ENCODE measurements at regions not wholly inside any gene's neighbourhood (a gene's known extent, or its start where the extent isn't known, plus 50 kb on each side); places are given as distances from the start of the nearest gene placed in this dataset.
"Not testable (repeated sequence)": the region's sequence is repeated elsewhere in the genome, so short reads cannot be mapped to it uniquely, and the experiment has no call there.

- FAIRE-seq = no peak
These were observed 647.7 kb upstream of the FSHR start for GRCh38 chr2:49801898-49802450.

GRCh38 chr2:49798570-49798969 lies 644.3 kb upstream of the FSHR start:
- FAIRE-seq = no peak

DNA sequence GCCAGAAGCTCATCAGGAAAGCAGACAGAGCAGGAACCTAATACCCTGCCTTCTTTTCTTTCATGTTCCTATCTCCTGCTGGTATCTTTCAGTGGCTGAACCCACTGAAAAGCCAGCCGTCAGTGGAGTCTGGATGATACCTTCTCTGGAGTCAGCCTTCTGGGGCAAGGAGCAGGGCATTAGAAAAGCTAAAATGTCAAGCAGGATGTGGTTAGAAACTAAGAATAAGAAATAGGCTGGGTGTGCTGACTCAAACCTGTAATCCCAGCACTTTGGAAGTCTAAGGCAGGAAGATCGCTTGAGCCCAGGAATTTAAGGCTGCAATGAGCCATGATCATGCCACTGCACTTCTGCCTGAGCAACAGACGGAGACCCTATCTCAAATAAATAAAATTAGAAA lies 642.0 kb upstream of the FSHR start:
- no peak for FAIRE-seq

DNA sequence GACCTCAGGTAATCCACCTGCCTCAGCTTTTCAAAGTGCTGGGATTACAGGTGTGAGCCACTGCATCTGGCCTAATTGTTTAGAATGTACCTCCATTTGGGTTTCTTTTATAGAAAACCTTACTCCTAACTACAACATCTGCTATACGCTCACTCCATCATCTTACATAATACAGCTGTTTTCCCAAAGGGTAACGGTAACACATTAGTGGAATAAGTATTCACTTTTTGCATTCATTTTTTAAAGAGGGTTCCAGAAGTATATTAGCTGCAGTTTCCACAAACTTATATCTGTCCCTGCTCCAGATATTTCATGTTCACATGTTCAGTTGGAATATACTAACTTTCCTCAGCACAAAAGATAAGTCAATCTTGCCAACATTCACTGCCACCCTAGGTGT lies 640.1 kb upstream of the FSHR start:
- no peak for FAIRE-seq

DNA sequence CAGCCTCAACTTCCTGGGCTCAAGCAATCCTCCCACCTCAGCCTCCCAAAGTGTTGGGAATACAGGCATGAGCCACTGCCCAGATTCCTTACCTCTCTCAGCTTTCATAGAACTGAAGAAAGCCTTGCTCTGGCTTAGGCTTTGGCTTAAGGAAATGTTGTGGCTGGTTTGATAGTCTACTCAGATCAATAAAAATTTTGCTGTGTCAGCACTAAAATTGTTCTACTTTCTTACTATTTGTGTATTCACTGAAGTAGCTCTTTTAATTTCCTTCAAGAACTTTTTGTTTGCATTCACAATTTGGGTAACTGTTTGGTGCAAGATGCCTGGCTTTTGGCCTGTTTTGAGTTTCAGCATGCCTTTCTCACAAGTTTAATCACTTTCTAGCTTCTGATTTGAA lies 634.0 kb upstream of the FSHR start:
- FAIRE-seq = no peak

GRCh38 chr2:49780949-49781348 lies 626.6 kb upstream of the FSHR start:
- FAIRE-seq = no peak

DNA sequence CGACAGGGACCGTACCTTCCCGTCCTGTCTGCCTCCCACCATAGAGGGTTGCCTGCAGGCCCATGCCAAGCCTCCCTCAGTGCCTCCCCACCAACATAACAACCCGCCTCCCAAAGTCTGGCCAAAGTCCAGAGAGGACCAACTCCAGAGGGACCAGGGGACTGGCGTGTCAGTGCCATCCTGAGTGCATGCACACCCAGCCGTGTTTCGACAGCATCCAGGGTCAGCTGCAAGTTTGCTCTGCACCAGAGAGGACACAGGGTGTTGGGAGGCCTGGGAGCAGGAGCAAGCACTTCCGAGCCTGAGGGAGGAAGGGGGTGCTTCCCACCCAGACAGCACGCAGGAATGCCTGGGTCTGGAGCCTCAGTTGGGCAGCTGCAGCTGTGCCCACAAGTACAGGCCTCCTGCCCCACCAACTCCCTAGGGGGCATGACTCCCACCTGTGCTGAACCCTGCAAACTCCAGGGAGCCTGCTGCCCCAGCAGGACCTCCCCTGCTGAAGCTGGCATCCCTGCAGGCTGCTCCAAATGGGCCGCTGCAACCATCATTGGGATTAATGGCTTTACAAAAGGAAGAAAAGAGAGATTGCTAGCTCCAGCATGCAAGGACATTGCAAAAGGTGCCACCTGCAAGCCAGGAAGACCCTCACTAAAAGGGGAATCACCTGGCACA lies 618.1 kb upstream of the FSHR start:
- FAIRE-seq = no peak

- FAIRE-seq = no peak
These were observed 616.6 kb upstream of the FSHR start for GRCh38 chr2:49770919-49771318.

DNA sequence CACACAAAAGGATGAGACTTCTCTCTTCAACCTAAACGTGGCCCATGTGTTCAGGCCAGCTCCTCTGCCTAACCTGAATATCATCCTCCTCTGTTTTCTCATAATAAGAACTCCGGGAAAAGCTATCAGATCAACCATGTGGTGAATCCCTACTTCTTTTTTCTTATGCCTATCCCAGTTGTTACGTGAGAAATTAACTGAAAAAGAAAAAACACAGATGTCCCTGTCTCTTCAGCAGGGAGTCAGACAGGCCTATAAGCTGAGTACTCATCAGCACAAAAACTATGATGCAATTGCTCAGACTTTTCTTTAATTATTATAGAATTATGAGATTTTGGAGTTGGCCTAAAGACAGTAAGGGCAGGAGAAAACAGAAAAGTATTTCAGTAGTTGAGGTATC lies 613.0 kb upstream of the FSHR start:
- no peak for FAIRE-seq

- FAIRE-seq = no peak
These were observed 601.5 kb upstream of the FSHR start for GRCh38 chr2:49755777-49756176.

DNA sequence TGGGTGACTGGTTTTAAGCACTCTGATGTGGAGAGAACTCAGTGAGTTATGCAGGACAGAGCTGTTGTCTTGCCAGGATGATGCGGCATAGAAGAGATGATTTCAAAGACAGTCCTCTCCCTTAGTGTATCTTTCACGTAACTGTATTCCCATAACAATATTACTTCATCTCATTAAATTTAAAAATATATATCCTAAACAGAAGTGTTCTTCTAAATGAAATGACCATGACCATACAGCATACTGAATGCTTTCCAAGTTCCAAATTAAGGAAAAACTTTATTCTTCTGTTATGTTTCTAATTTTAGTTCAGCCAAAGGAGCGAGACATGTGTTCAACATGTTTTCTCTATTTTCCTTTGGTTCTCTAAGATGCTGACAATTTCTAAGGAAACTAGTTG lies 600.1 kb upstream of the FSHR start:
- FAIRE-seq = no peak

- FAIRE-seq = no peak
These were observed 599.1 kb upstream of the FSHR start for GRCh38 chr2:49753344-49753985.

GRCh38 chr2:49737606-49738005 lies 583.3 kb upstream of the FSHR start:
- FAIRE-seq = no peak

DNA sequence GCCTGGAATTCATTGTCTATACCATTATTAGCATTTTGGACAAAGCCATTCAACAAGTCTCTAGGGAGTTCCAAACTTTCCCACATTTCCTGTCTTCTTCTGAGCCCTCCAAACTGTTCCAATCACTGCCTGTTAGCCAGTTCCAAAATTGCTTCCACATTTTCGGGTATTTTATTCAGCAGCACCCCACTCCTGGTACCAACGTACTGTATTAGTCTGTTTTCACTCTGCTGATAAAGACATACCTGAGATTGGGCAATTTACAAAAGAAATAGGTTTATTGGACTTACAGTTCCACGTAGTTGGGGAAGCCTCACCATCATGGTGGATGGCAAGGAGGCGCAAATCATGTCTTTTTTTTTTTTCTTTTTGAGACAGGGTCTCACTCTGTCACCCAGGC lies 578.6 kb upstream of the FSHR start:
- FAIRE-seq = not testable (repeated sequence)

DNA sequence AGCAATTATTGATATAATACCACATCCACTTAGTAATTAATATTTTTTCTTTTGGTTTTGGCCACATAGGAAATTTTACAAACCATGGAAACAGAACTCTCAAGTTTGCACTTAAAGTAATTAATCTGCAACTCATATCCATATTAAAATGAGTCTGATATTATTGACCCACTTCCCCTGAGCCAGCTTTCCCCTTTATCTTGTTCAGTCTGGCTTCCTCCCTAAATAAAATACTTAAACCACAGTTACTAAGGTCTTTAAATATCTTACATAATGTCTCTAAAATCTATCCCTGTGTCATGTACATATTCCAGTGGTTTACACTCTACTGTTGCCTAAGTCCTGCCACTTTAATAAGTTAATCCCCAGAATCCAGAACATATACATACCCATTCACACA lies 564.9 kb upstream of the FSHR start:
- FAIRE-seq = no peak

DNA sequence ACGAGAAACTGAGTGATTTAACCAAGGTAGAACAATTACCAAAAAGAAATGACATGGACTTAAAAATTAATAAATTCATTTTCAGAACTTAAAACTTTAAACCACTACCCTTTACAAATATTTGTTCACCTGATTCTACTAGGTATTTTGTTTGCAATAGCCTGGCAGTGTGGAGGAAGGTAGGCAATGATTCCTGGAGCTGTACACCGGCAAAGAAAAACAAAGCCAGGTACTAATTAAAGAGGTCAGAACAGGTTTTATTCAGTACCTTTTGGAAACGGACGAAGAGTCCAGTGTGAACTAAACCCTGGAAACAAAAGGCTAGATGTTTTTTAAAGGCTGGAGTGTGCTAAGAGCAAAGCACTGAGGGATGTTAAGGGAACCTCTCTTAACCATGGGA lies 561.3 kb upstream of the FSHR start:
- FAIRE-seq = no peak

- no peak for FAIRE-seq
These were observed 560.1 kb upstream of the FSHR start for GRCh38 chr2:49714454-49714853.

GRCh38 chr2:49702740-49703139 lies 548.4 kb upstream of the FSHR start:
- FAIRE-seq = no peak

DNA sequence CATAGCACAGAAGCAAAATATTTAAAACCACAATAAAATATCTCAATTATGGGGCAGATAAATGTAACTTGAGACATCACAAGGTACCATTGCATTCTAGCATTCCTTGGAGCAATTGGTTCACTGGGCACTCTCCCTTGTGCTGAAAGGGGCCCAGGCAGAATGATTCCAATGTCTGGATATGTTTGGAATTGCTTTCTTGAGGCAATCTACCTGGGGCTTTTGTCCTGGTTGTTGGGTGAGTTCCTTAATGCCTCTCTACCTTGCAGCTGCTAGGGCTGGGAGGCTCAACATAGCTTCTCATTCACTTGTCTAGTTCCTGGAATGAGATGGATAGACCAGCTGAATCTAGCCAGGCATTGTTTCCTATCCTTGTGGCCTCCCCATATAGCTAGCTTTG lies 539.6 kb upstream of the FSHR start:
- FAIRE-seq = no peak

- not testable (repeated sequence) for FAIRE-seq
These were observed 537.7 kb upstream of the FSHR start for GRCh38 chr2:49692022-49692421.

- no peak for FAIRE-seq
These were observed 533.6 kb upstream of the FSHR start for GRCh38 chr2:49687918-49688317.

GRCh38 chr2:49686897-49687442 lies 532.7 kb upstream of the FSHR start:
- no peak for FAIRE-seq

GRCh38 chr2:49686291-49686690 lies 532.0 kb upstream of the FSHR start:
- no peak for FAIRE-seq

DNA sequence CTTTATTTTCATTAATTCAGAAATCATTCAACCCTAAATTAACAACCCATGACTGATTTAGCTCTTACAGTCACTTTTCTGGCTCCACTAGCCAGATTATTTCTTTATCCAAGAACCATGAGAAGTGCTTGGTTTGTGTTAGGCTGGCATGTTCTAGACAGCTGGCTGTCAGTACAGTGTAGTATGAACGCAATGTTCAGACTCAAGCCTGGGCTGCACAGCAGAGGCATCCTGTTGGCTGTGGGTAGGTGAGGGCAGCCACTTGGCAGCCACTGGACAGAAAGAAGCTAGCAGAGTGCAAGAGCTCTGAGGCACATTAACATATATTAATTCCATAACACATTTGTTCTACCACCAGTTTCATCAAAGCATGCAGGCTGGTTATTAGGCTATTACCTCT lies 522.9 kb upstream of the FSHR start:
- no peak for FAIRE-seq
